CMK (cell line): ENCODE measurements at regions not wholly inside any gene's neighbourhood (a gene's known extent, or its start where the extent isn't known, plus 50 kb on each side); places are given as distances from the start of the nearest gene placed in this dataset.

ENCODE experiments used
- DNase-seq: peaks from one replicate; pipeline ENCODE4 v3.0.0-alpha.2; 2010; ENCODE audit warnings: low read depth

DNA sequence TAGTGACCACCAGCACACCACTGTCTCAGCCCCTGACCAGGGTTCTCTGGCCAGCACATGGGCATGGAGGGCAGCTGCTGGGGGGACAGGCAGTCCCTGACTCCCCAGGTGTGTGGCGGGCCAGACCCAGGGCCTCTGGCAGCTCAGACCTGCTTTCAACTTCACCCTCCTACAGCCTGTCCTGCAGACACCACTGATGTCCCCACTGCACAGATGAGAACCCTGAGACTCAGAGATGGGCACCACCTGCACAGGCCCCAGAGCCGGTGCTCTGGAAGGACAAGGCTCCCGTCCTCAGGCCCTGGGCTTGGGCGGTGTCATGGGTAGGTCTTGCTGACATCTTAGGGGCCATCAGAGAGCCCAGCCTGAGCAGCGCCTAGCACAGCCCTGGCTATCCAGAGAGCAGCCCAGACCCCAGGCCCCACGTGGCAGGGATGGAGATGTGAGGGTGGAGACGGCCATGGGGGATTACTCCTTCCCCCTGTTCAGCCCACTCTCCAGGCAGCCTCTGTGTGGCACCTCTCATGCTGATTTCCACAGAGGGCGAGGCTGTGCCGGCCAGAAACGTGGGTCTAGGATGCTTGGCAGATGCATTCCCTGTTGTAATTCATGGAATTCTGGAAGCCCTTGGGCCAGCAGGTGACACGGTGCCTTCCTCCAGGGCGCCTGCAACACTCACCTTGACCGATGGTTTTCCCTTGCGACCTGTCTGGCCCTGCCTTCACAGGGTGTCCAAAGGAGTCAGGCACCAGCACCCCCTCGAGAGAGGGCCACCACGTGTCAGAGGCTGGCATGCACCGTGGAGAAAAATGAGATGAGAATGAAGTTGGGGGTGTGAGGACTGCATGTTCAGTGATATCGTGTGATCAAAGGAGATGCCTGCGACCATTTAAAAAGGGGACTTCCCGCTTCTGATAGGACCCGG, 61.2 kb upstream of the GLI2 start:
- DNase-seq: no peak

DNA sequence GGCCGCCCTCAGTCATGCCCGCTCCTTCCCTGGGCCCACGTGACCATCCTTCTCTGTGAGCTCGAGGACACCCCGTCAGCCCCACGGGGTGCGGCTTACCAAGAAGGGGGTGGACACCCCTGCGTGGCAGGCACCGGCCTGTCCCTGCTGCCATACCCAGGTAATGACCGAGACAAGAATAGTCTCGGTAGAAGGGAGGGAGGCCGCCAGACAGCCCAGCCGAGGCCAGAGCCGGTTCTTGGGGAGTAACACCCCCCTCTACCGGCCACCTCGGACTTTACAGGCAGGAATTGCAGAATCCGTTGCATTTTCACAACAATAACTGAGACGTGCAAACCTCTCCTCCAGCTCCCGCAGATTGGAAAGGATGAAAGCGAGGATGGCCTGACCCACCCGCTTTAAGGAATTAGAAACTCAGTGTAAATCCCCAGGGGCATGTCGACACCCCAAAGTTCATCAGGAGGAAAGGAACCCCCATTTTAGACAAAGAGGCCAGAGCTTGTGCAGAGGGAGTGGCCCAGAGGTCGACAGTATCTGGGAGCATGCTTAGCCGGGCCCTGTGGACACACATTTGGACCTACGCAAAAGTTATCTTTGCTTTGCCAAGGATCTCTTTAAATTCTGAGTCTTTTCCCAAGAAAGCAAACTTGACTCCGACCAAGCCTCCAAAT, 60.1 kb upstream of the GLI2 start:
- no peak for DNase-seq

DNA sequence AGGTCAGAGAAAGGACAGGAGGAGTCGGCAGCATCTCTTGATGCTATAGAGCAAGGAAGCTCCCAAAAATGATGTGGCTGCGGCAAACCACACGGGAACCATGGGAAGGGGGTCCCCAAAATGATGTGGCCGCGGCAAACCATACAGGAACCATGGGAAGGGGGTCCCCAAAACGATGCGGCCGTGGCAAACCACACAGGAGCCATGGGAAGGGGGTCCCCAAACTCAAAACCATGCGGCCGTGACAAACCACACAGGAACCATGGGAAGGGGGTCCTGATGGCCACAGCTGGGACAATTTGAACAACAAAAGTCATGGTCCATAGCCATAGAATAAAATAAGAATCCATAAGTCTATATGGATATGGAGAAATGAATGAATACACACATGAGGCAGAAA, 58.4 kb upstream of the GLI2 start:
- no peak for DNase-seq

DNA sequence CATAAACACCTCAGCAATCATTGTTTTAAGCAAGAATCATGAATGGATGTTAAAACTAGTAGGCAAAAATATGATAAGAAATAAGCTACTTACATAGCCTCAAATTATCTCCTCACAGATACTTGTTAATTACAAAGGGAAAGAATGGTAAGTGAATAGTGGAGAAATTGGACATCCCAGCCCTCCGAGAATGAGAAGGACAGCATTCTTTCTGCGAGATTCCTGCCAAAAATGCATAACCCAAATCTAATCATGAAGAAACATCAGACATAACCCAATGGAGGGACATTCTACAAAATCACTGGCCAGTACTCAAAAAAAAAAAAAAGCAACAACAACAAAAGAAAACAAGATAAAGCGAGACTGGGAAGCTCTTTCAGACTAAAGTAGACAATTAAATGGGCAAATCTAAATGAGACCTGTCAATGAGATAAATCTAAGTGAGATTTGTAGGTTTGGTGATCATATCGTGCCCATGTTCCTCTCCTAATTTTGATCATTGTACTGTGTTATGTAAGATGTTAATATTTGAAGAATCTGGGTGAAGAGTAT, 57.9 kb upstream of the GLI2 start:
- no peak for DNase-seq

DNA sequence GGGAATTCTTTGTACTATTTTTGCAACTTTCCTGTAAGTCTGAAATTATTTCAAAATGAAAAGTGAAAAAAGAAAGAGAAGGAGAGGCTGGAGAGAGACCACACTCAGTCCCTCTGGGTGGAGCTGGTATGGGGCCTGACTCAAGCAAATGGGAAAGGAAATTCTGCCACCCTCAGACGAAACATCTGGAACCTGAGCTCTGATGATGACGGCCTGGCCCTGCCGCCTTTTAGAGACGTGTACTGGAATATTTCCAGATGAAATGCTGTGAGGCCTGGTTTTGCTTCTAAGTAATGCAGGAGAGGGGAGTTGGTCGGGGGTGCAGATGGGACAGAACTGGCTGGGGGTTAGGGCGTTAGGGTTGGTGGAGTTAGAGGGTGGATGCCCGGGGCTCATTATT, 57.4 kb upstream of the GLI2 start:
- DNase-seq: no peak

DNA sequence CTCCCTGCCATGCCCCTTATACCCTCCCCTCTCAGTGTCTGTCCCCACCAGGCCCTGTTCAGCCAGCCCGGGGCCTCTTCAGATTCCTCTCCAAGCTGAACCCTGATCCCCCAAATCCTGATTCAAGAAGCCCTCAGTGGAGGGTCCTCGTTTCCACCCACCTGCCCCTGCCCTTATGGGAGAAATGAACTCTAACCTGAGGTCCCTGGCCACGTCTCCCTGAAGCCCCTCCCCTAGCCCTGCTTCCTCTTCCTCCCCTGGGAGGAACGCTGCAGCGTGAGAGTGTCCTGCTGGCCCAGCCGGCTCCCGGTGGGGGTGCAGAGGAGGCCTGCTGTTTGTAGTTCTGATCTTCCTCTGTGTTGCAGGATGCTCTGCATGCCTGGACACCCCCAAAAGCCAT, 56.7 kb upstream of the GLI2 start:
- DNase-seq: no peak

DNA sequence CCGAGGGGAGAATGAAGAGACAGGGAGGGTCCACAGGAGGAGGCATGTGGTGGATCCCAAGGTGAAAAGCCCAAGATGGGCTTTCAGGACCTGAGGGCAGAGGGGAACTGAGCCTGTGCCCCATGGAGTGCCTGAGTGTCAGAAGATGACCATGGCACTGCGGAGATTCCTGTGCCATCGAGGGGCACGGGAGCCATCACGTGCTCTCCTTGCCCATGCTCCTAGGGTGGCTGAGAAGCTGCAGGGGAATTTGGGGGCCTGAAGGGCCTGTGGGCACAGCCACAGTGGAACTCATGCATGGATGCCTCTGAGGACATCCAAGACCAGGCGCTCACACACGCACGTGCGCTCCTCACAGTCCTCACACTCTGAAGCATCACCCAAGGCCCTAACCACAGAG, 56.1 kb upstream of the GLI2 start:
- no peak for DNase-seq

DNA sequence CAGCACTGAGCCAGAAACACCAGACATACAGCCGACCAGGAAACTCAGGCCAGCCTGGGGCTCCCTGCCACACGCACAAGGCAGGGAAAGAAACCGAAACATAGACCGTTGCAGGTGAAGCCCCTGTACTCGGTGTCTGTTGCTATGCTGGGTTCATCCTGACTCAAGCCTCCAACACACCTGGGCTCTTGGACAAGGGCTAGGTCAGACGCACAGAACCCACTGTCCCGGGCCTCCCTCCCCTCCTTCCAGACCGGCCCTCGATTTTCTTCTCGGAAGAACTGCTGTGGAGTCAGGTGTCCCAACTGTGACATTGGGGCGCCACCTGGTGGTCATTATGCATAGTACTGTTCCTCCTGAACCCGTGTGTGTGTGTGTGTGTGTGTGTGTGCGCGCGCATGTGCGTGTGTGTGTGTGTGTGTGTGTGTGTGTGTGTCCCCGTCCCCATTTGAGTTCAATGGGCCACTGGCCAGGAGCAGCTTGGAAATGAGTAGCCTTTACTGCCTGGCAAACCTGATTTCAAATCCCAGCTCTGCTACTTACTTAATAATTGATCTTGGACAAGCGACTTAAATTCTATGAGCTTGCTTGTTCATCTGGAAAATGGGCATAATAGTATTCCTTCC, 55.4 kb upstream of the GLI2 start:
- DNase-seq: peak; percentile 63

DNA sequence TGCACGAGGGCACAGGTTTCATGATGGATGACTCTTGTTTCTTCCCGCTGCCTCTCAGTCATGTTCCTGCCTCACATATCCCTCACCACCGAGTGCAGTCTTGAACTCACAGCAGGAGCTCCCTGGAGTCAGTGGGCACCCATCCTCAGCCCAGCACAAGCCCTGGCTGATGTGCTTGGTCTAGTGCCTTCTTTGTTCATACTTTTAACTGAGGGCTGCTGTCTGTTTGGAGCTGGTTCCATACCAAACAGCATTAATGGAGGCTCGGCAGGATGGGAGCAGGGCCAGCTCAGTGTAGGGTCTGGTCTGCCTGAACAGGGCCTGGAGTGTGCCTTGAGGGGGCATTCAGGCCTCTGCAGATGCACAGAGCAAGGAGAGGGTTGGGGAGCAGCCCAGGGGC, 54.5 kb upstream of the GLI2 start:
- DNase-seq: no peak

DNA sequence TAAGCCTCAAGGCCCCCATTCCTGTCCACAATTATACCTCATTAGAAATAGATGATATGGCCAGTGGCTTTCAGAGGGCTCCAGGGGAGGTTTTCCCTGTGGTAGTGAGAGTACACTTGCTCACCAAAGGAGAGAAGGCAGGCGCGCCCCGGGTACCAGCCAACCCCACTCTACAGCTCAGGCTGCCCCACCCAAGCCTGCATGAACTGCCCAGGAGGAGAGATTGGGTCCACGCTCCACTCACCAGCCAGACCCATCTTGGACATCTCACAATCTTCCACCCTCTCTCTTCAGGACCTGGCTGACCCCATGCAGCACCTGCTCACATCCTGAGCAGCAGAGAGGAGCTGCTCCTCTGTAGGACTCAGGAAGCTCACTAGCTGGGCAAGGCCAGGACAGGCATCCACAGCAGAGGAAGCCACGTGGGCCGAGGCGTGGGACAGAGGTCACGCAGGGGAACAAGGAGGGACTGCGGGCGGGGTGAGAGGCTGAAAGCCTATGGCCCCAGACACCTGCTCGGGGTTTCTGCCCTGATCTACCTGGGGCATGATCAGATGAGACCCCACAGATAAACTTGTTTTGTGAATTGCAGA, 53.9 kb upstream of the GLI2 start:
- DNase-seq: no peak

DNA sequence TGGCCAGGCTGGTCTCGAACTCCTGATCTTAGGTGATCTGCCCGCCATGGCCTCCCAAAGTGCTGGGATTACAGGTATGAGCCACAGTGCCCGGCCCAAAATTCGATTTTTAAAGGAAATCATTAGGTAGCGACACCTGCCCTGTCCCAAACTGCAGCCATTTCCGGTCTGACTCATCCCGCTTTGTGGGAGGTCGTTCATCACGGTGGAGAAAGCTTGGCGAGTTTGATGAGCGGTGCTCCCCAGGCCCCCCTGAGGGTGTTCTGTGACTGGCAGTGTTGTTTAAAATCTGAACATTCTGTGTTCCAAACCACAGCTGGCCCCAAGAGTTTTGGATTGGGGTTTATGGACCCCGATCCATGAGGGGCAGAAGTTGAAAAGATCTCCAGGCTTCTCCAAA, 53.0 kb upstream of the GLI2 start:
- no peak for DNase-seq

DNA sequence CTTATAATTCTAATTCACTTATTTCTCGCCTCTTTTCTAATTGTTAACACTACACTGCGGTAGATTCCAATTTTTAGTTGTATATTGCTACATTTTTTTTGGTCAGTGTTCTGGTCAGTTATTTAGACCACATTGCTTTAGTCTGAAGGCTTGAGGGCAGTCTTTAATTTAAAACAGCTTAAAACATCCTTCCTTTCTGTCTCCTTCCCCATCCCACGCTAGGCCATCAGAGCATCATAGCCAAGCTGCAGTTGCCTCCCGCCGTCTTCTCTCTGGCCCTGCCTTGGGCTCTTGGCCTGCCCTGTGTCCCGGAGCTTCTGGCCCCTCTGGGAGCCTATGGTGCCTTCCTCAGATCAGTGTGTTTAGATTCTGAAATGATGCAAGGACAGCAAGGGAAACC, 52.6 kb upstream of the GLI2 start:
- DNase-seq: no peak

DNA sequence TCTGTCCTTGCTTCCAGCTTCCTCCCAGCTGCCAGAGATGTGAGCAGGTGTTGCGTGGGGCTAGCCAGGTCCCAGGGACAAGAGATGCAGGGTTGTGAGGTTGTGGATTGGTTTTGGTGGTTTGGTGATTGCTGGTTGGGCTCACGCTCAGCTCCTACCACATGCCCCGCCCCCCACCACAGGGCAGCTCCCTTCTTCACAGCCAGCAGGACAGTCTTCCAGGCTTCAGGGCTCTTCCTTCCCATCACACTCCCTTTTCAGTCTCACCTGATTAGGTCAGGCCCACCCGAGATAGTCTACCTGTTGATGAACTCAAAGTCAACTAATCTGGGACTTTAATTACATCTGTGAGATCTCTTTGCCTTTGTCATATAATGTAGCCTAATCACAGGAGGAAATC, 52.0 kb upstream of the GLI2 start:
- no peak for DNase-seq

DNA sequence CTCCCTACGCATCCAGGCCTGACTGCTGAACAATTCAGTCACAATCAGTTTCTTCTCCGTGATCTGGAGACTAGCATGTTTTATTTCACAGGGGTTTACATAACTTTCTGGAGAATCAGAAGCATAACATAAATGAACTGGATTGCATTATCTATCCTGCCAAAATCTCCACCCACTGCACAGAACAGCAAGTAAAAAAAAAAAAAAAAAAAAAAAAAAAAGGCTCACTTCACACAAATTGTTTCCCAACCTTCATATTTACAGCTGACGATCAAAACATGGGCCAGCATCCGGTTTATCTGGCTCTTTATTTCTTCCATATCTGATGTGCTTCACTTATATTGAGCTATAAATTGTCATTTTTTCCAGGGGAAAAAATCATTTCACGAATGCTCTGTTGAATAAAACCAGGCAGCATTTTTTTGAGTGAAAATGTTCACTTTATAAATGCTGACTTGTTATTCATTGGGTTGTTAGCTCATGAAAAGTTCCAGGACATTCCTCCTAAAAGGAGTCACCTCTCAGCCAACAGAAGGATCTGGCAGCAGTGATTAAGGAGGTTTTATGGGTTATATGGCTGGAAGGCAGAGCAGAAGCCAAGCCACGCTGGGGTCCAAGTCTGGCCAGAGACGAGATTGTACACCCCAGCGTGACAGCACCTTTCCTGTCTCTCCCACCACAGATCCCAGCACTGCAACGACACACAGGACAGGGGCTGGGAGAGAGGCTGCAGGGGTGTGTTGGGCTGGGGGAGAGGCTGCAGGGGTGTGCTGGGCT, 51.2 kb upstream of the GLI2 start:
- no peak for DNase-seq

DNA sequence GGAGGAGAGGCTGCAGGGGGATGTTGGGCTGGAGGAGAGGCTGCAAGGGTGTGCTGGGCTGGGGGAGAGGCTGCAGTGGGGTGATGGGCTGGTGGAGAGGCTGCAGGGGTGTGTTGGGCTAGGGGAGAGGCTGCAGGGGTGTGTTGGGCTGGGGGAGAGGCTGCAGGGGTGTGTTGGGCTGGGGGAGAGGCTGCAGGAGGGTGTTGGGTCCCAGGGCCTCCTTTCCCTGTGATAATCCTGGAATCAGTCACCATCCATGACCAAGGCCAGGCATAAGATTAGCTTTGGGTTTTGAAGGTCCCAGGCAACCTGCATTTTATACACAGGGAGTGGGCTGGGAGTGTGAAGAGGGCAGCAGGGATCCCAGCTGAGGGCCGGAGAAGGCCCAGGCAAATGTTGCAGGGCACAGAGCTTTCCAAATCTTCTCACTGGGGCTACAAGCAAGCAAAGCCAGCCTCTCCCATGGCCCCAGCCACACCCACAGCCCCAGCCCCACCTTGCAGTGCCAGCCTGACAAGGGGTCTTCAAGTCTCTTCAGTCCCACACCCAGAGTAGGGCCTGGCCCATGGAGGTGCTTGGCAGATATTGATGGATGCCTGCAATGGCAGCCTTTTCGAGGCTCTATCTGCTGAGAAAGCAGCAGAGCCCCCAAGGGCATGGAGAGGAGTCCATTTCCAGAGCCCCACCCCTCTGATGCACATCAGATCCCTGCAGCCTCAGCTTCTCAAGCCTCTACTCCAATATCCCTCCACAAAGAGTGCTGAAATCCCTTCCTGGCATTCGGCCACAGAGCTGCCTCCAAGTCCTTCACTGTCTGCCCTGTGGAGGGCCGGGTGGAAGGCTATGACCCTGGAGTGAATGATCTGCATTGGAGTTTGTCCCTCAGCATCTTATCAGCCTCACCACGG, 50.3 kb upstream of the GLI2 start:
- DNase-seq: no peak
